ENCODE measurements at regions not wholly inside any gene's neighbourhood (a gene's known extent, or its start where the extent isn't known, plus 50 kb on each side); places are given as distances from the start of the nearest gene placed in this dataset.

DNA sequence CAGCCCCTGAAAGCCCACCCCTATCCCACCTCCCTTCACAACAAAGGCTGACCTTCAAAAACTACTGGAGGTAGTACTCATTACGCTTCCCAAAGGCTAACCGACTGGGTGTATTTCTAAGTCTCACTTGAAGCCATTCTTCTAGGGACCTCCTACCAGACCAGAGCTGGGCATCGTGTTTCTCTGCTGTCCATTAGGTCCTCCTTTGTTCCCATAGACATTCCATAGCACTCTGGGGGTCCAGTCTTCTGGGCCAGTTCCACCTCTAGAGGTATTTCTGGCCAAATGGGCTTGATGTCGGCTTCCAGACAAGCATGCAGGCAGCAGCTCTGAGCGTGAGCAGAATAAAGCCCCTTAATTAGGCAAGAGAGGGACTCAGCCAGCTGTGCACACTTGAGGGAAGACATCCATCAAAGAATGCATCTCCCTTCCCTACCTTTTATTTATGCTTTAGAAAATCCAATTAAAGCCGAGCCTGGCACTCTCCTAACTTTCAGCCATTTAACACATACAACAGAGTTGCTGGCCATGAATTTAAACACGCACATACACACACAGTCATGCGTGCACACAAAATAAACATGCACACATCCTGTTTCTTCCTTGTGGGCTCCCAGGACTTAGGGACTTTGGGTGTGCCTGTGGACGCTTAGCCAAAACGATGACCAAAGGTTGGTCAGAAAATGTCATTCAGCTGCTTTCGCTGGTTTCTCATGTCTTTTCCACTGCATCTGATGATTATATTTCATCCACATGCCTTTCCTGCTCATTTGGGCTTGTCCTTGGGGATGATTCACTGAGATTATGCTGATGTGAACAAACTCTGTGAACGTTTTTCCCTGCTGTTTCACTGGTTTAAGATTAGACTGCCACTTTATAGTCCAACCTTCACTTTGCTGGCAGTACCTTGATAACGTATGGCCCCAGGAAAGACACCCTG lies 362.0 kb upstream of the NFE2L3 start:
- no peak for DNase-seq

DNA sequence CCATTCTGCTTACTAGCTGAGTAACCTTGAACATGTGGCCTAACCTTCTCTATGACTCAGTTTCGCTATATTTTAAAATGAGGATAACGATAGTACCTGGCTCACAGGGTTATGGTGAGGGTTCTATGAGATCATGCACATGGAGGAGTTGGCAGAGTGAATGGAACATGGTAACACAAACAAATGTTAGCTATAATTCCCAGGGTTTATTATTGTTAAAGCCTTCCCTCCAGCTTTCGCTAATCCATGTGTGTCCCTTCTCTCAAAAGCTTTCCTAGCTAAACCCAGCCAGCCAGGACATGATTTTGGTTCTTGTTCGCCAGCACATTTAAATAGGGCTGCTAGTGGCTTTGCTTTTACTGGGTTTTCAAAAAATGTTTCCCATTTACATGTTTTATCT lies 361.0 kb upstream of the NFE2L3 start:
- DNase-seq: no peak

DNA sequence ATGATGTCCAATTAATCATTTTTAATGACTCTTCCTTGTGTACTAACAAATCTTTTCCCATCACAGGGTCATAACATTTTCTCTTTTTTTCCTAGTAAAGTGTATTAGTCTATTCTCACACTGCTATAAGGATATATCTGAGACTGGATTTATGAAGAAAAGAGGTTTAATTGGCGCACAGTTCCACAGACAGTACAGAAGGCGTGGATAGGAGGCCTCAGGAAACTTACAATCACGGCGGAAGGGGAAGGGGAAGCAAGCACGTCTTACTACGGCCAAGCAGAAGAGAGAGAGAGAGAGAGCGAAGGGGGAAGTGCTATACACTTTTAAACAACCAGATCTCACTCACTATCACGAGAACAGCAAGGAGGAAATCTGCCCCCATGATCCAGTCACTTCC lies 359.4 kb upstream of the NFE2L3 start:
- no peak for DNase-seq

DNA sequence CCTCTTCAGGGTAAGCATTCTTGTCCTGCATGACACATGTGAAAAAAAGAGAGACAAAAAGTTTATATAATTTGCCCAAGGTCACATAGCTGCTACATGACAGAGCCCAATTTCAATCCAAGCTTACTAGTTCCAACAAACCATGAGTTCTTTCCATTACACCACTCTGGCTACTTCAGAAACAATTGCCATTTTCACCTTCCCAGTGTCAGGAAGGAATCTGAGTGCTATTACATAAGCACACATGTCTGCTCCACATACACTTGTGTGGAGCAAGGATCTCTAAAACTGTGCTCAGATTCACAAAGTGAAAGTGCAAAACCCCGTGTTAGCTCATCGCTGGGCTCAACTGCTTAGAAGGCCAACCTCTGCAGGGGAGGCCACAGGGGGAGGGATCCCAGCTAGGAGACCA lies 356.2 kb upstream of the NFE2L3 start:
- DNase-seq: no peak

DNA sequence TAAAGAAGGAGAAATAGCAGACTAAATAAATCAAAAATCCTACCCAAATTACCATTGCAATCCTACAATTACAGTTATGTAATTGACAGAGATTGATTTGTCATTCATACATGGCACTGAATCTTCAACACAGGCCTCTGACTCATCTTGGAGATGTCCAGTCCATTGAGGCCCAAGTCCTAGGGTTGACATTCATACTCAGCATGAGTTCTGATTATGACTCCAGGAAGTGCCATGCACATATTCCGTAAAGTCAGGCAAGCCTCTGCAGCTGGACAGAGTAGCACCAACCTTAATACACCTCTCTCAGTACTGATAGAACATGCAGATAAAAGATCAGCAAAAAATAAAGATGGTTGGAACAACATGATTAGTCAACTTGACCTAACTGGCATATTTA lies 353.7 kb upstream of the NFE2L3 start:
- DNase-seq: no peak

DNA sequence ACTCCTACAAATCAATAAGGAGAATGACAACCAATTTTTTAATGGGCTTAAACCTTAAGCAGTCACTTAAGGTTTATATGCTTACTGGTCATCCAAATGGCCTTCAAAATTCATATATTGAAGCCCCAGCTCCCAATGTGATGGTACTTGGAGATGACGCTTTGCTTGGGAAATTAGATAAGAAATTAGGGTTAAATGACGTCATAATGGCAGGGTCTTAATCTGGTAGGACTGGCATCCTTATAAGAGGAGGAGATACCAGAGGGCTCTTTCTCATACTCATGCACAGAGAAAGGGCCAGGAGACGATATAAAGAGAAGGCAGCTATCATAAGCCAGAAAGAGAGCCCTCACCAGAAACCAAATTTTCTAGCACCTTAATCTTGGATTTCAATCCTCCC lies 350.8 kb upstream of the NFE2L3 start:
- DNase-seq: no peak

DNA sequence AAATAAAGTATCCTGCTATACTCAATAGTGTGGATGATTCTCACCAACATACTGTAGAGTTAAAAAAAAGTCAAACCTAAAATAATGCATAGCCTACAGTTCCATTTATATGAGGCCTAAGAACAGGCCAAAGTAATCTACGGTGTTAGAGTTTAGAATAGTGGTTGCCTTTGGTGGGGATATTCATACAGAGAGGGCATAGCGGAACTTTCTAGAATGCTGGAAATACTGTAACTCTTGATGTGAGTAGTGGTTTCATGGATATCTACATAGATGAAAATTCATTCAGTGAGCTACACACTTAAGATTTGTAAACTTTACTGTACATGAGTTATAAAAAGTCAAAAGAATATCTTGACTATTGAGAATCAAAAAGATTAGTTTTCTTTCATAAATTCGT lies 349.9 kb upstream of the NFE2L3 start:
- DNase-seq: no peak

DNA sequence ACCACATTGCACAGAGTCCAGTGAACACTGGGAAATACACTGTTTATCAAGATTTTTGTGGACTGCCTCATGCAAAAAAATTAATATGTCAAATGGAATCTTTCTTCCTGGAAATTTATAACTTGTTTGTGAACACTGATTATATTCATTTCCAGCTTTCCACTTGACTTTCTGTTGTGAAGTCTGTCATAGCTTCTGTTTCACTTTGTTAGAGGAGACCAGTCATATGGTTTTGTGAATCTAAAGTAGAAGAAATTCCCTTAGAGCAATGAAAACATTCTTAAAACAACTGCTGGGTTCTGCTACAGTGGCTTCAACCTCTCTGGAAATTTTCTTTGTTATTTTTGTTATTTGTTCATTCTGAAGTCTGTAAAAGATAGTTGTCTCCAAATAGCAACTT lies 349.5 kb upstream of the NFE2L3 start:
- no peak for DNase-seq

DNA sequence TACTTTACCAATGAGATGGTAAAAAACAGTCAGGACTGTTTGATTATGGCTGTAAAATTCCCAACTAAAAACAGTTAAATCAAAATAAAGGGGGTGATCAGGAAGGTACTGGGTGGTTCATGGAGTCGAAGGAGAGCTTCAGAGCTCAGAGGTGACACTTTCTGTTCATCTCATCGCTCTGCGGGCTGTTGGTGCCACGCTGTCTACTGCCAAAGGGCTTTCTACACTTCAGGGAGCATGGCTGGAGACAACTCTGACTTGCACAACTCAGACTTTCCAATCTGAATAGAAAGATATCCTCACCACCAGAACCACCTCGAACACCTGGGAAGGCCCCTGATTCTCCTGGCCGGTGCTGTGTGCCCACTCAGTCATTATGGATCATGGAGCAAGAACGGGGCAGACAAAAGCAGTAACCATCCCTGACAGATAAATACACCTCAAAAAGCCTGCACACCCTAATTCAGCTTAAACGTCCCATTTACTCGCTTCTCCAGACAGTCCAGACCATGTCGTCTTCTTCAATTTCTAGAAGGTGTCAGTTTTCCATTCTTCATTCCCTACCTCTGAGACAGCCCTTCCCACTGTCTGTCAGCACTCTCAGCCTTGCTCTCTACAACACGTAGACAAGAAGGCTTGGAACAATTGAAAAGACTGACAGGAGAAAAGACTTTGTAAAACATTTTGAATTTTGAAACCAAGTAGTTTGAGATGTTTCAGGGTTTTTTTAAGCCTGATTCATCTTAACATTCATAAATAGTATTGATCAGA lies 348.7 kb upstream of the NFE2L3 start:
- DNase-seq: no peak

DNA sequence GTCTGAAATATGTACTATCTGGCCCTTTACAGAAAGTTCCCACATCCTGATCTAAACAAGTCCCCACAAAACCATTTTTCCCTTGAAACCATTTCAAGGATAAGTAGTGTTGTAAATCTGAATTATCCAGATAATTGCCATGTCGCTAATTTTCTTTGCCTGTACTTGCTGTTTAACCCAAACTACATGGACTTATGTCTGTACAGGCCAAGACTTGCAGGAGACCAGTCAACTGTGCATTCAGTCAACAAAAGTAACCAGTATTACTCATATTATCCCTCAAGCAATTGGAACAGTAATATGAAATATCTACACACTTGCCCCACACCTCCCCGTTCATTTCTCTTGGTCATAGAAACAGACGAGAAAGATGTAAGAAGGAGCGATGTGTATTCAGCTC lies 347.8 kb upstream of the NFE2L3 start:
- DNase-seq: no peak

DNA sequence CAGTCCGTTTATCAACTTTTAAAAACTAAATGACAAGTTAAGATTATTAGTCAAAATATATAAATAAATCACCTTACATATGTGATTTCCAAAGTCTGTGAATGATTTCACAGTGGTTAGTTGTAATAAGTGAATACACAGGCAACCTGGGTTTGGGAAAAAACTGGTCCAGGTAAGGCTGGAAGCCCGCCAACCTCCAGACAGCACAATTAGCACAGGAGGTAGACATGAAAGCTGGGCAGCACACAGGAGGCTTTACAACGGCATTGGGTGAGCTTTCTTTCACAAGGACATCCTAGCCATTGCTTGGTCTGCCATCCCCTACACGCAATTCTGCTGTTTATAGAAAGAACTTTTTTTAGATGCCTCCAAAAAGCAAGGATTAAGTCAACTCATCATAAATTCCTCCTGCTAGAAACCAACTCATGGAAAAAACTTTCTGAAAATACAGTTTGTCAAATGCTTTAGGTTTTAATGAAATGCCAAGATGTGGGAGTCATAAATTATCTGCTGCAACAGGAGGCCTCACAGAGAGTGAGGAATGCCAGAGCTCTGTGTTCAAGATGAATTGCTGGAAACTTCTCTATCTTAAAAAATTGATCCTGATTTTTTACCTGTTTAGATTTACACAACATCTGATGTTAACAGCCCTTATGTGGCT lies 346.8 kb upstream of the NFE2L3 start:
- DNase-seq: no peak

DNA sequence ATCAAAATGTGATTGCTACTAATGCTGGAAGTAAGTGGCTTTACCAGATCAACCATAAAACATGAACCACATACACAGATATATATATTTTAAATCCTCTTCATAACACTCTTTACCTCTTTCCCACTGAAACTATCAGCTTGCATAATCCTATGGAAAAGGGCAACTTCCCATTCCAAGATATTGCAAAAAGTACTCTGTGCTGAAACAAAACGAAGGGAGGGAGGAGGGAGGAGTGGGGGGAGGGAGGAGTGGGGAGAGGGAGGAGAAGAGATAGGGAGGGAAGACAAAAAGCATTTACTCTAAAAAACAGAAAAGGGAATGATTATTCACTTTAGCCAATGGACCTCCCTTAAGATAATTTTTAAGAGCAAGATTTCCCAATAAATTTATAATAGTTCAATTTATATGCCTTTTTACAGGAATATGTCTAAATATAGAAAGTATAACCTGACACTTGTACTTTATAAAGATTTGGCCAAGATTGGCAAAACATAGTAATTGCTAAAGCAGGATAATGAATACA lies 344.8 kb upstream of the NFE2L3 start:
- no peak for DNase-seq

DNA sequence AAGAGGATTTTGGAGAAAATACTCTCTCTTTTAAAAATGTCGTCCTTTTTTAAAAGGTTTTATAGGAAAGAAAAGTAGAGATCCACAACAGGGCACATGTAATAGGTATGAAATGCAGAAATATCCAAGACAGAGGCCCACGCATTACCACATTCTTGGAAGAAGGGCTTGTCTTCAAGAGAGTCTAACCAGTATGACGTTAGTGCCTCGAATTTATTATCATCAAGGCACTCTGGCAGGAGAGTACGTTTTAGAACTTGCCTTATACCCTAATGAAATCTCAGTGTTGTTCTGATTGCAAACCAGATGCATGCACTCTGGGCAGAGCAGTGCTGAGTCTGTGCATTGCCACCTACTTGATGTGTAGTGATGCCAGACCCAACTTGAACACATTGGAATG lies 342.6 kb upstream of the NFE2L3 start:
- no peak for DNase-seq

DNA sequence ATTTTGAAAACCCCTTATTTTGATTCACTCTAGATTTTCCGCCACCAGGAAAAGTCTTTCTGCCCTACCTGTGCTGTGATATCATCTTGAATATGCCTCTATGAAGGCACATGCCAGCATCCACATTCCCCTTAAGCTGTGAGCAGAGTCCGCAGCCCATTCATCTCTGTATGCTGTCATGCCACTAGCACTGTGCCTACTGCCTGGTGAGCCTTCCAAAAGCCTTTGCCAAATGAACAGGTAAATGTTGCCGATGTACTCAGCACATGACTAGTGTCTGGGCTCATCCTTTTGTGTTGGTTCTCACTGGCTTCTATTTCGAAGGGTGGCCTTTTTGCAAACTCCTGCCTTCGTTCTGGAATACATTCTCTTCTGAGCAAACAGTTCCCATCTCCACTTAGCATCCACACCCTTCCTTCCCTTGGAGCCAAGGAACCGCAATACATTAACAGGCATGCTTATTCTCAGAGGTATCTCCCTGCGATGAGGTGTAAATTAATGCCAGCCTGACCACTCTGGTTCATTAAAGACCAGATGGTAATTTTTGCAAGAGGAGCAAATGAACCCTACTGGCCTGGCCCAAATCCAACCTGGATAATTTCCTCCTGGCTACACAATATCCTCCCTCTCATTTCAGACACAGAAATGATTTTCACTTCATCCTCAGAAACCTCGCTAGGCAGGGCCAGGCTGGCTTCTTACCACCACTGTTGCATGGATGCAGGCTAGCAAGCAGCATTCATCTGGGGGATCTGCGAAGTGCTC lies 339.7 kb upstream of the NFE2L3 start:
- DNase-seq: no peak

DNA sequence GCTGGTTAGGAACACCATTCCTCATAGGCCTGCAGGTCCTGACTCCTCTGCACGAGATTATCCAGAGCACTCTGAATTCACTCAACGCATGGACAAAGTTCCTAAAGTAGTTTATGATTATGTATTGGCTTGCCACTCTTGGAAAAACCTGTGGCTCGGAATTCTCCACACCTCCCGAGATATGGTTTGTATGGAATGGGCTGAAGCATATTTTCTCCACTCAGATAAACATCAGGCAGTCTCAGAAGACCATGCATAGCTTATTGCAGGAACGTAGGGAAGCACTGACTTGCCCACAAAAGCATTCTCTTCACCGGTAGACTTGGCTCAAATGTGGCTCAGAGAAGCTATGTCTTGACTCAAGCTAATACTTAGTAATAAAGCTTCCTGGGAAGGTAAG lies 338.6 kb upstream of the NFE2L3 start:
- DNase-seq: no peak

DNA sequence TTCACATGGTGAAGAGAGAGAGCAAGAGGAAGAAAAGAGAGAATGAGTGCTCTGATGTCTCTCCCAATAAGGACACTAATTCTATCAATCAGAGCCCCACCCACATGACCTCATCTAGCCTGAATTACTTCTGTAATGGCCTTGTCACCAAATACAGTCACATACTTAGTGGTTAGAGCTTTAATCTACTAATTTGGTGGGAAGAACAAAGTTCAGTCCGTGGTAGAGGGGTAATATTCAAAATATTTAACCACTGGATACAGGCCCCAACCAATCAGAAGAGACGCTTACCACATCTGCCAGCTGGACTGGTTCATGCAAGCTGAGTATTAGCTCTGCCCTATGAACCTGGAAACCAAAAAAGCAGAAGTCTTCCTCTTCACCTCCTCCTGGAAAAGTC lies 336.3 kb upstream of the NFE2L3 start:
- no peak for DNase-seq

DNA sequence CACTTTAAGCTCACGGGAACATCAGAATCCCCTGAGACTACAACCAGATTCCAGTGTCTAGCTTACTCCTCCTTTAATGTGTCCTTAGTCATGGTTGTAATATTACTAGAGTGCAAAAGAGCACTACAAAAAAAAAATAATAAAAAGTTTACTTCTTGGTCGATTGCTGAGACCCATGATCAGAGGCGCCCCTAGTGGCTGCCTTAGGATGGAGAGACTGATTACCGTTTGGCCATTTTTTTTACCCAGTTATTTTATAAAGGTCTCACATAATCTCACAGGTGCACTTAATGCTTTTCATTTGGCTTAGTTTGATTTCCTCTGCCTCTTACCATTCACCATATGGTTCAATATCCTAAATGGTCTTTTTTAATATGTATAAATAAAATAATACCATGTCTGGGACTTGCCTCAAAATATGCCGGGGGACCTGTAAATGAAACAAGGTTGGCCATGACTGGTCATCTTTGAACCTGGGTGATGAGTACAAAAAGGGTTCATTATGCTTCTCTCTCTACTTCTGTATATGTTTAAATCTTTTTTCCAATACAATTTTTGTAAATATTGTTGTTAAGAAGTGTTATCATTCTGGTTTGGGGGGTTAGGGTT lies 331.5 kb upstream of the NFE2L3 start:
- DNase-seq: no peak

DNA sequence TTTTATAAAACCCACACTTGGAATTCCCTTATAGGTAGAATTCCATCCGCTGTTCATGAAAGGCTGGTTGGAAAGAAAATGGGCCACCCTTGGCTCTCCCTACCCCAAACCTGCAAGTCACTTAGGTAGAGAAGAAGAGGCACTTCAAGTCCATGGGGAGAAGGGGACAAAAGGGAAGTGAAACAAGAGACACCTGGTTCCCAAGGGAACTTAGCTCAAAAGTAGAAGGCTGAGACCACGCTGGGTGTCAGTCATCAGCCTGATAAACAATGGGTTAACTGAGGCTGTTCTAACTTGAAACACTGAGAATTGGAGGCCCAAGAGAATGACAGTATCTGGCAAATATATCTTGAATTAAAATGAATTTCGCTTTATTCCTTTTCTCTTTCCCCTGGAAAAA lies 330.8 kb upstream of the NFE2L3 start:
- no peak for DNase-seq

DNA sequence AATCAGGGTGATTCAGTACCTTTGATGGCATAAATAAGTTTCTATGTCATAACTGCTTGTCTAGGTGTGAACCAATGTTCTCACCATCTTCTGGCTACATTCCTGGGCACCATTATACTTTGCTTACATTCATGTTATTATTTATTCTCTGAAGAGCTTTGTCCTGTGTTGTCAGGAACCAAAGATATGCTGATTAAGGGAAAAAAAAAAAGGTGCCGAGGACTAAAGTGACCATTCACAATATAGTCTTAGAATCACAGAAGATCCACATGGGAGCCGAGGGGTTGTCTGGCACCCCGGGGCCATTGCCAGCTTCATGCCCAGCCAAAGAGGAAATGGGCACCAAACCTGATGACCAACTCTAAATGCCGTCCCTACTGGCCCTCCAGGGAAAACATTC lies 329.2 kb upstream of the NFE2L3 start:
- no peak for DNase-seq

DNA sequence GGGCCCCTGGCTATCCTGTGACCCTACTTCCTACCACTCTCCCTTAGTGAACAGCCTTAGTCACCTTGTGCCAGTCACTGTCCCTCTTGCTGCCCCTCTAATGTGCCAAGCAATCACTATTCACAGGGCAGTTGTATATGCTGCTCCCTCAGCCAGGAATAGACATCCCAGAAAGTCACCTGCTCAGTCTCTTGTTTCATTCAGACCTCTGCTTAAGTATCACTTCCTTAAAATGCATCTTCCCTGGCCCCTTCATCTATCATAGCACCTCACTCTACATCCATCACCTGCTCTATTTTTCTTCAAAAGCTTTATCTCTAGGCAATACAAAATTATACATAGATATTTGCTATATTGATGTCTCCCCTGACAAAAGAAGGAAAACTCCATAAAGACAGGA lies 328.4 kb upstream of the NFE2L3 start:
- no peak for DNase-seq

DNA sequence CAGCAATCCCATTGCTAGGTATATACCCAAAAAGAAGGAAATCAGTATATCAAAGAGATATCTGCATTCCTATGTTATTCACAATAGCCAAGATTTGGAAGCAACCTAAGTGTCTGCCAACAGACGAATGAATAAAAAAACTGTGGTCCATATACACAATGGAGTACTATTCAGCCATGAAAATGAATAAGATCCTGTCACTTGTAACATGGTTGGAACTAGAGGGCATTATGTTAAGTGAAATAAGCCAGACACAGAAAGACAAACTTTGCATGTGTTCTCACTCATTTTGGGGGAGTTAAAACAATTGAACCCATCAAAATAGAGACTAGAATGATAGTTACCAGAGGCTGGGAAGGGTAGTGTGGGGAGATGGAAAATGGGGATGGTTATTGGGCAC lies 323.5 kb upstream of the NFE2L3 start:
- no peak for DNase-seq

DNA sequence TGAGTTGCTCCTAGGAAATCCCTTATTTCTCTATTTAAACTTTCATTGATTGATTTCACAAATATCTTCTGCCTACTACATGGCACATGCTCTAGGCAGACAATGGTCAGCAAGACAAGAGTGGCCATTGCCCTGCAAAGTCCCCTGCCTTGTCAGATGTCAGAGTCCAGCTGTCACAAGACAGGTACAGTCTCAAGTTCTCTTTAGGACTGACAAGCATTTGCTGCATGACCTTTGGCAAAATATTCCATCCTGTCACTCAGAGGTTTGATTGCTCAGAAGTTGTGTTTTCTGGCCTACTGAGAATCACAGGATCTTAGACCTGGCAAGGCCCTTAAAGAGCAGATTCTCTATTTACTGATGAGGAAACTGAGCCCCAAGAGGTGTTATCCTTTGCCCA lies 322.3 kb upstream of the NFE2L3 start:
- no peak for DNase-seq

Data from CD4-positive, alpha-beta T cell treated with Interleukin-12 subunit alpha and Interleukin-12 subunit beta, for 1 hour (primary cell).